C4-2B (cell line): ENCODE measurements at regions not wholly inside any gene's neighbourhood (a gene's known extent, or its start where the extent isn't known, plus 50 kb on each side); places are given as distances from the start of the nearest gene placed in this dataset.

Experiments used
- CTCF ChIP-seq: fragments of 450-650 bp; conservative IDR thresholded peaks from 2 replicates; pipeline ENCODE4 v1.5.1; 2017; ENCODE audit warnings: mild to moderate bottlenecking
- ZFX ChIP-seq: fragments of 450-650 bp; IDR thresholded peaks from 2 replicates; pipeline ENCODE4 v1.6.1; 2017

GRCh38 chr4:8739317-8739716 is 132.3 kb downstream of the HMX1 start:
- TF ChIP-seq CTCF (no peak), ZFX (no peak)
